ENCODE measurements at regions not wholly inside any gene's neighbourhood (a gene's known extent, or its start where the extent isn't known, plus 50 kb on each side); places are given as distances from the start of the nearest gene placed in this dataset.

DNA sequence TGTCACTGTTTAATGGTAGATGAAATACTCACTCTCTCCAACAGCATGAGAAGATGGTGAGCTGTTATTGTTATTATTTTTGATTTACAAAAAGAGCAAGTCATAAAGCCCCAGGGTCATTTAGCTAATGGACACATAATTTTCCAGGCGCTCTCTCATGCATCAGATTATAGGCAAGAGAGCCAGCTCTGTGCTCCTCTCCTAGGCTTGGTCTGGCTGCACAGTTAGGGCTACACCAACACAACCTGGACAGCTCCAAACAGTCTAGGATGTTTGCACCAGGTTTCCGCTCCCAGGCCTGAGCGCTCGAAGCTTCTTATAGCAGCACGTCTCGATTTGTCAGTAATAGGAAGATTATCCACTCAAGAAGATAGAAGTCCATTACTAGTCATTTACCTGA lies 123.7 kb downstream of the FAM43A start:
- Mint-ChIP-seq H3K9me3 (no peaks in the 10 kb centered on the region), H3K36me3 (ENCODE audit: insufficient read depth in 1 of 3, low read depth in 3 of 3) (no peaks in the 10 kb centered on the region), H3K4me1 (peaks cover 15 to 23% of the 10 kb centered on the region in 2 experiments), H3K4me3 (no peak overlapping the region), H3K27ac (no peak overlapping the region), H3K27me3 (ENCODE audit: low read depth) (peaks cover 13% of the 10 kb centered on the region)
- Histone ChIP-seq H4K8ac (replicated peaks; ENCODE audit: insufficient read length, low read depth, low read length) (no peak overlapping the region), H4K20me1 (ENCODE audit: control insufficient read depth, insufficient read depth, insufficient read length) (no peaks in the 10 kb centered on the region), H3K27me3 (ENCODE audit: insufficient read depth, low read length) (no peaks in the 10 kb centered on the region), H4K91ac (ENCODE audit: insufficient read length, low read depth, low read length) (no peak overlapping the region), H3T11ph (ENCODE audit: low read length) (no peak overlapping the region), H2BK20ac (ENCODE audit: low read depth, low read length, poor library complexity, severe bottlenecking) (no peak overlapping the region), H3K9ac (ENCODE audit: extremely low read depth, insufficient read length, low read length) (no peak overlapping the region), H3K9me3 (ENCODE audit: control insufficient read depth, low read depth, low read length) (no peaks in the 10 kb centered on the region), H2BK15ac (ENCODE audit: low read depth, low read length) (no peak overlapping the region), H3K23me2 (ENCODE audit: insufficient read length, low read depth, low read length, poor library complexity, severe bottlenecking) (no peaks in the 10 kb centered on the region), H2AFZ (ENCODE audit: low read length) (no peak overlapping the region), H3K18ac (ENCODE audit: insufficient read length, low read depth, low read length) (no peak overlapping the region), H3K23ac (ENCODE audit: insufficient read length, low read depth, low read length) (no peak overlapping the region), H2BK120ac (ENCODE audit: low read depth, low read length, poor library complexity, severe bottlenecking) (no peak overlapping the region), H3K79me1 (ENCODE audit: insufficient read depth, low read depth, low read length, poor library complexity, severe bottlenecking) (no peaks in the 10 kb centered on the region), H3K14ac (ENCODE audit: insufficient read depth, low read length) (no peak overlapping the region), H2BK5ac (ENCODE audit: insufficient read length, low read length) (no peak overlapping the region), H3K56ac (ENCODE audit: insufficient read length, low read depth, low read length) (no peak overlapping the region), H3K4me1 (ENCODE audit: insufficient read depth, low read length) (no peaks in the 10 kb centered on the region), H2BK12ac (ENCODE audit: insufficient read length, low read depth, low read length) (no peak overlapping the region), H3K27ac (ENCODE audit: insufficient read length, low read depth, low read length) (no peak overlapping the region), H2AK5ac (ENCODE audit: insufficient read length, low read length) (no peak overlapping the region), H3K4ac (ENCODE audit: low read depth, low read length) (no peak overlapping the region), H4K5ac (ENCODE audit: insufficient read length, low read depth, low read length) (no peak overlapping the region), H3K4me2 (ENCODE audit: insufficient read depth, insufficient read length, low read length) (no peak overlapping the region), H3K79me2 (ENCODE audit: insufficient read depth, low read length) (no peaks in the 10 kb centered on the region; the same call in 1 of the 2 replicates)
- DNase-seq = no peak
- no CpG with 5 or more reads among the region's 6 CpGs for WGBS (ENCODE audit: extremely low coverage, insufficient read length, low lambda C conversion rate)
- TF ChIP-seq, protein P1, sequence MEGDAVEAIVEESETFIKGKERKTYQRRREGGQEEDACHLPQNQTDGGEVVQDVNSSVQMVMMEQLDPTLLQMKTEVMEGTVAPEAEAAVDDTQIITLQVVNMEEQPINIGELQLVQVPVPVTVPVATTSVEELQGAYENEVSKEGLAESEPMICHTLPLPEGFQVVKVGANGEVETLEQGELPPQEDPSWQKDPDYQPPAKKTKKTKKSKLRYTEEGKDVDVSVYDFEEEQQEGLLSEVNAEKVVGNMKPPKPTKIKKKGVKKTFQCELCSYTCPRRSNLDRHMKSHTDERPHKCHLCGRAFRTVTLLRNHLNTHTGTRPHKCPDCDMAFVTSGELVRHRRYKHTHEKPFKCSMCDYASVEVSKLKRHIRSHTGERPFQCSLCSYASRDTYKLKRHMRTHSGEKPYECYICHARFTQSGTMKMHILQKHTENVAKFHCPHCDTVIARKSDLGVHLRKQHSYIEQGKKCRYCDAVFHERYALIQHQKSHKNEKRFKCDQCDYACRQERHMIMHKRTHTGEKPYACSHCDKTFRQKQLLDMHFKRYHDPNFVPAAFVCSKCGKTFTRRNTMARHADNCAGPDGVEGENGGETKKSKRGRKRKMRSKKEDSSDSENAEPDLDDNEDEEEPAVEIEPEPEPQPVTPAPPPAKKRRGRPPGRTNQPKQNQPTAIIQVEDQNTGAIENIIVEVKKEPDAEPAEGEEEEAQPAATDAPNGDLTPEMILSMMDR (conservative IDR thresholded peaks at IDR 0.05) = no peak
